Muscle layer of duodenum (tissue), 2 donors: ENCODE measurements at regions not wholly inside any gene's neighbourhood (a gene's known extent, or its start where the extent isn't known, plus 50 kb on each side); places are given as distances from the start of the nearest gene placed in this dataset.
"Not testable (repeated sequence)": the region's sequence is repeated elsewhere in the genome, so short reads cannot be mapped to it uniquely, and the experiment has no call there.

Experiments used
- H3K27ac ChIP-seq: one replicate; pipeline ENCODE4 v1.7.0; 2013; ENCODE audit warnings: mild to moderate bottlenecking, low read length
- H3K27me3 ChIP-seq: one replicate; pipeline ENCODE4 v1.7.0; 2013; ENCODE audit warnings: low read depth, mild to moderate bottlenecking, control low read depth, low read length
- H3K36me3 ChIP-seq, 2 donors: one replicate each; pipeline ENCODE4 v1.7.0; 2013; ENCODE audit warnings: low read length in 2 of 2, control low read depth in 1 of 2, mild to moderate bottlenecking in 1 of 2; ENCODE audit not compliant: insufficient read depth in 2 of 2, control insufficient read depth in 1 of 2
- H3K4me1 ChIP-seq, 2 donors: one replicate each; pipeline ENCODE4 v1.7.0; 2013; ENCODE audit warnings: low read length in 2 of 2, mild to moderate bottlenecking in 2 of 2, control low read depth in 1 of 2, moderate library complexity in 1 of 2; ENCODE audit not compliant: insufficient read depth in 2 of 2, control insufficient read depth in 1 of 2
- H3K4me3 ChIP-seq, 2 donors: one replicate each; pipeline ENCODE4 v1.7.0; 2013; ENCODE audit warnings: low read length in 2 of 2, low read depth in 1 of 2, mild to moderate bottlenecking in 1 of 2
- H3K9me3 ChIP-seq, 2 donors: one replicate each; pipeline ENCODE4 v1.7.0; 2013; ENCODE audit warnings: low read length in 2 of 2, control low read depth in 1 of 2, mild to moderate bottlenecking in 1 of 2; ENCODE audit not compliant: control insufficient read depth in 1 of 2
- donor health status: healthy.

GRCh38 chr1:232168508-232168907 lies 461.4 kb downstream of the SIPA1L2 start:
- Histone ChIP-seq H3K4me1 (no peaks in the 10 kb centered on the region), H3K4me3 (no peak overlapping the region), H3K27ac (no peak overlapping the region), H3K27me3 (no peaks in the 10 kb centered on the region), H3K36me3 (no peaks in the 10 kb centered on the region), H3K9me3 (no peaks in the 10 kb centered on the region)

GRCh38 chr1:232166942-232167341 lies 463.0 kb downstream of the SIPA1L2 start:
- no peaks in the 10 kb centered on the region for H3K36me3 ChIP-seq
- H3K27ac ChIP-seq: no peak overlapping the region
- no peaks in the 10 kb centered on the region for H3K9me3 ChIP-seq
- H3K27me3 ChIP-seq: no peaks in the 10 kb centered on the region
- no peak overlapping the region for H3K4me3 ChIP-seq
- no peaks in the 10 kb centered on the region for H3K4me1 ChIP-seq

DNA sequence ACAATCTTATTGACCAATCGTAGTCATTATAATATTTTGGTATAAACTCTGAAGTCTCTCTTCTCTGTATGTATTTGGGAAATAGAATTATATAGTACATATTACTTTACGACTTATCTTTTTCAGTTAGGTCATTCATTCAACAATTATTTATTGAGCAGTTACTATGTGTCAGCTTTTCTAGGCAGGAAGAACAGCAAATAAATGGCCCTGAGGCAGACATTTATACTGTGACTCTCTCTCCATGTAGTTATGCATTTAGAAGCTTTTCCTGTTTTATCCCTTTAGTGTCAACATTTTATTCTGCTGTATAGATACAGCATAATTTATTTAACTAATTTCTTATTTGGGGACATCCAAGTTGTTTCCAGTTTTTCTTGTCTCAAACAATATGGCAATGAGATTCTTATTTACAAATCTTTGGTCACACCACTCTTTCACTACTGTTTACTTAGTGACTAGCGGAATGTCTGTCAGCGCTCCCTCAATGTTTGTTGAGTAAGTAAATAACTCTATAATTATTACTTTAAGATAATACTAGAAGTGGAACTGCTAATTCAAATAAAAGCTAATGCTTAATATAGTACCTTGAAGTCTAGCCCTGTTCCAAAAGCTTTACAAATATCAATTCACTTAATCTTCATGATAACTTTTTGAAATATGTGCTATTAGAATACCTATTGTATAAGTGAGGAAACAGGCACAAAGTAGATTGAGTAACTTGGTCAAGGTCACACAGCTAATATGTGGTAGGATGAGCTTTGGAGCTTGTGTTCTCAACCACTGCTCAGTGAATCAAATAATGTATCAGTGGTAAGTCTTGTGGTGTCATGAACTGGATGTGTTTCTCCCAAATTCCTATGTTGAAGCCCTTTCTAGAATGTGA lies 465.6 kb downstream of the SIPA1L2 start:
- no peak overlapping the region for H3K27ac ChIP-seq
- H3K27me3 ChIP-seq: no peaks in the 10 kb centered on the region
- no peak overlapping the region for H3K4me3 ChIP-seq
- H3K4me1 ChIP-seq: peaks cover 0 to 6% of the 10 kb centered on the region in 2 donors
- no peaks in the 10 kb centered on the region for H3K9me3 ChIP-seq
- no peaks in the 10 kb centered on the region for H3K36me3 ChIP-seq

DNA sequence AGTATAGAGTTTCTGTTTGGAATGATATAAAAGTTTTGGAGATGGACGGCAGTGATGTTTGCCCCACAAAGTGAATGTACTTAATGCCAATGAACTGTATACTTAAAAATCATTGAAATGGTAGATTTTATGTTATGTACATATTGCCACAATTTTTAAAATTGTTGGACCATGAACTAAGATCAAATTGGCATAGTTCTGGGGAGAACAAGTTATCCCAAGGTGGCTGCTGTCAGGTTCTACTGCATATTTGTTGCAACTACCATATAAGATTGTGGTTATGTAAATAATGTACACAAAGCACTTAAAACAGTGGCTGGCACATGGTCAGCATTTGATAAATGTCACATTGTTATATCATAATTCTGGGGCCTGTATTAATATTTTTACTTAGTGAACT lies 466.4 kb downstream of the SIPA1L2 start:
- Histone ChIP-seq H3K27me3 (no peaks in the 10 kb centered on the region), H3K4me3 (no peak overlapping the region), H3K27ac (no peak overlapping the region), H3K9me3 (no peaks in the 10 kb centered on the region), H3K36me3 (no peaks in the 10 kb centered on the region), H3K4me1 (peaks cover 0 to 6% of the 10 kb centered on the region in 2 donors)

- H3K9me3 ChIP-seq: no peaks in the 10 kb centered on the region
These were observed 467.9 kb downstream of the SIPA1L2 start for GRCh38 chr1:232162001-232162400.

GRCh38 chr1:232158558-232158957 lies 471.4 kb downstream of the SIPA1L2 start:
- not testable (repeated sequence) for H3K4me1 ChIP-seq, H3K27ac ChIP-seq, H3K27me3 ChIP-seq, H3K9me3 ChIP-seq, H3K4me3 ChIP-seq, H3K36me3 ChIP-seq

More at GRCh38 chr1:232162001-232162400, 467.9 kb downstream of the SIPA1L2 start:
- no peaks in the 10 kb centered on the region for H3K27me3 ChIP-seq
- H3K36me3 ChIP-seq: no peaks in the 10 kb centered on the region
- no peak overlapping the region for H3K27ac ChIP-seq
- peaks cover 0 to 6% of the 10 kb centered on the region in 2 donors for H3K4me1 ChIP-seq
- H3K4me3 ChIP-seq: no peak overlapping the region

DNA sequence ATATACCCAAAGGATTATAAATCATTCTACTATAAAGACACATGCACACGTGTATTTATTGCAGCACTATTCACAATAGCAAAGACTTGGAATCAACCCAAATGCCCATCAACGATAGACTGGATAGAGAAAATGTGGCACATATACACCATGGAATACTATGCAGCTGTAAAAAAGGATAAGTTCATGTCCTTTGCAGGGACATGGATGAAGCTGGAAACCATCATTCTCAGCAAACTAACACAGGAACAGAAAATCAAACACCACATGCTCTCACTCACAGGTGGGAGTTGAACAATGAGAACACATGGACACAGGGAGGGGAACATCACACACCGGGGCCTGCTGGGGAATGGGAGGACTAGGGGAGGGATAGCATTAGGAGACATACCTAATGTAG lies 473.9 kb downstream of the SIPA1L2 start:
- H3K36me3 ChIP-seq, H3K4me1 ChIP-seq, H3K4me3 ChIP-seq, H3K27me3 ChIP-seq, H3K9me3 ChIP-seq, H3K27ac ChIP-seq: not testable (repeated sequence)

DNA sequence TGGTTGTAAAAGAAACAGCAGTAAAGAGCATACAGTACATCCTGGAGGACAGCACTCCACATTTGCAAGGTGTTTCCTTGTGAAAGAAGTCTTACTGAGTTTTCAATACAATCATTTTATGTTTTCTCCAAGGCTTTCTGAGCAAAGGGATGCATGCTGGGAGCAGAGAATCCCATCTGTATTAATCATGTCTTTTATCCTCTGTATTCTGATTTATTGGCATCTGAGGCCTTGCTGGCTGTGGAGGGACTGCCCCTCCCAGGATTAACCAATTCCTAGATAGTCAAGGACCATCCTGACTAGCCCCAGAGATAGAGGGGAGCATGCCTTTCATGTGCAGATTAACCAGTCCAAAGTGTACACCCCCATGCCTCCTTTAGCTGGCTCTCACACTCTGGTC lies 476.3 kb downstream of the SIPA1L2 start:
- Histone ChIP-seq H3K36me3 (no peaks in the 10 kb centered on the region), H3K9me3 (no peaks in the 10 kb centered on the region), H3K4me1 (peaks cover 0 to 5% of the 10 kb centered on the region in 2 donors), H3K27me3 (no peaks in the 10 kb centered on the region), H3K27ac (no peak overlapping the region), H3K4me3 (no peak overlapping the region)

GRCh38 chr1:232150770-232151548 lies 479.0 kb downstream of the SIPA1L2 start:
- H3K27ac ChIP-seq: no peak overlapping the region
- H3K9me3 ChIP-seq: no peaks in the 10 kb centered on the region
- H3K4me1 ChIP-seq: peaks cover 0 to 5% of the 10 kb centered on the region in 2 donors
- H3K27me3 ChIP-seq: no peaks in the 10 kb centered on the region
- no peaks in the 10 kb centered on the region for H3K36me3 ChIP-seq
- H3K4me3 ChIP-seq: no peak overlapping the region

DNA sequence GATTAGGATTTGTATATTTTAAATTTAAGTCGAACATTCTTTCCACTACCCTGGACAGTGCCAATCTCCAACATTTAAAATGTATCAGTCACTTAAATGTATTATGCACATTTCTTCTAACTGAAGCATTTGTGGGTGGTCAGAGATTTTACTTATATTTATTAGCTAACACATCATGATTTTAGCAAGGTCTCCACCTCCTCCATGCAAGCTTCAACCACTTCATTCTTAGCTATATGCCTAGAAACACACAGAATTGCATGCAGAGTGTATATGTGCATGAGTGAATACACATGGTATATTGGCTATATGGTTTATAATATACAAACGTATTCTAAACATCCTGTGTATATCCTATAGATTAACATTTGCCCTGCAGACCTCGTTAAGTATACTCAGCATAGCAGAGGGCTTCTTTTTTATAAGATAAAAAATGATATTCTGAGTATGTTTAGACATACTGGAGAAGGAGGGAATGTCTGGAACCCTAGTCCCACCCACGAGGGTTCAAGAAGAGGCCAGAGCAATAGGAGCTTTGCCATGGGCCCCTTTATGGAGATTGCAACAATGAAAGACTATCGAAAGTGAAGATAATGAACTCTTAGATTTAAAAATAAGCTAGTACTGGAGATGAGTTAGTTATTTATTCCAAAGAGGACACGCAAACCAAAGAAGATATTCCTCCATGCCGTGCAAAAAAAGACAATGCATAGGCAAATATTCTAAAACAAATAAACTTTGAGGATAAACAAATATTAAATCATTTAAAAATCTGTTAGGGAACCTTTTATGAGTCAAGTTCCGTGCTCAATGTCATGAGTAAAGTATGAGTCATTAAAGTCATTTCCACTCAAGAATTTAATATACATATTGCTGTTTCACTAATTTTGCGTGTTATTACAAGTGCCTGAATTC lies 480.4 kb downstream of the SIPA1L2 start:
- H3K9me3 ChIP-seq: no peaks in the 10 kb centered on the region

DNA sequence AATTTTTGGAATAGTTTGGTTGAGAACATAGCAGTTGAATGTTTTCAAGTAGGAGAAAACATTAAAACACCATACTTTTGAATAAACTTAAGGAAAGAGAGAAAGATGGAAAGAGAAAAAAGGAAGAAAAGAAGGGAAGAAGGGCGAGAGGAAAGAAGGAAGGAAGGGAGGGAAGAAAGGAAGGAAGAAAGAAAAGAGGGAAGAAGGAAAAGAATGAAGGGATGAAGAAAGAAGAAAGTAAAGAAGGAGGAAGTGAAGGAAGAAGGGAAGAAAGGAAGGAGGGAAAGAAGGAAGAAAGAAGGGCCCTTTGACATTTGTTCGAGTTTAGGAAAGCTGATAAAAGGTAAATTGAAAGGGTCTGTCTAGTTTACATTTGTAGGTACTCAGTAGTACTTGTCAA lies 482.7 kb downstream of the SIPA1L2 start:
- no peak overlapping the region for H3K4me3 ChIP-seq
- H3K36me3 ChIP-seq: no peaks in the 10 kb centered on the region
- peaks cover 0 to 5% of the 10 kb centered on the region in 2 donors for H3K4me1 ChIP-seq
- H3K9me3 ChIP-seq: no peaks in the 10 kb centered on the region
- no peak overlapping the region for H3K27ac ChIP-seq
- H3K27me3 ChIP-seq: no peaks in the 10 kb centered on the region

More for the DNA sequence above, 480.4 kb downstream of the SIPA1L2 start:
- Histone ChIP-seq H3K27ac (no peak overlapping the region), H3K36me3 (no peaks in the 10 kb centered on the region), H3K4me1 (peaks cover 0 to 5% of the 10 kb centered on the region in 2 donors), H3K27me3 (no peaks in the 10 kb centered on the region), H3K4me3 (no peak overlapping the region)
